Activated naive CD8-positive, alpha-beta T cell treated with anti-CD3 and anti-CD28 coated beads, Interleukin-2, amount 50 U/mL, for 24 hours (primary cell): ENCODE measurements at regions not wholly inside any gene's neighbourhood (a gene's known extent, or its start where the extent isn't known, plus 50 kb on each side); places are given as distances from the start of the nearest gene placed in this dataset.
"Not testable (repeated sequence)": the region's sequence is repeated elsewhere in the genome, so short reads cannot be mapped to it uniquely, and the experiment has no call there.

Experiments used
- ATAC-seq: fragments of 150-1000 bp; cut with Tn5 transposase; one replicate; pipeline ENCODE4 v1.10.0; 2021
- DNase-seq: peaks from one replicate; pipeline ENCODE4 v3.0.0; 2021
- H3K27ac Mint-ChIP-seq: one replicate; pipeline ENCODE4 v1.8.0; 2021; ENCODE audit warnings: mild to moderate bottlenecking, mixed read lengths
- H3K27me3 Mint-ChIP-seq: one replicate; pipeline ENCODE4 v1.8.0; 2021; ENCODE audit warnings: mixed read lengths
- H3K36me3 Mint-ChIP-seq: one replicate; pipeline ENCODE4 v1.8.0; 2021; ENCODE audit warnings: low read depth, mixed read lengths
- H3K4me1 Mint-ChIP-seq: one replicate; pipeline ENCODE4 v1.8.0; 2021; ENCODE audit warnings: mixed read lengths
- H3K4me3 Mint-ChIP-seq: one replicate; pipeline ENCODE4 v1.8.0; 2021; ENCODE audit warnings: mild to moderate bottlenecking, moderate library complexity, mixed read lengths
- H3K9me3 Mint-ChIP-seq: one replicate; pipeline ENCODE4 v1.8.0; 2021; ENCODE audit warnings: mixed read lengths

DNA sequence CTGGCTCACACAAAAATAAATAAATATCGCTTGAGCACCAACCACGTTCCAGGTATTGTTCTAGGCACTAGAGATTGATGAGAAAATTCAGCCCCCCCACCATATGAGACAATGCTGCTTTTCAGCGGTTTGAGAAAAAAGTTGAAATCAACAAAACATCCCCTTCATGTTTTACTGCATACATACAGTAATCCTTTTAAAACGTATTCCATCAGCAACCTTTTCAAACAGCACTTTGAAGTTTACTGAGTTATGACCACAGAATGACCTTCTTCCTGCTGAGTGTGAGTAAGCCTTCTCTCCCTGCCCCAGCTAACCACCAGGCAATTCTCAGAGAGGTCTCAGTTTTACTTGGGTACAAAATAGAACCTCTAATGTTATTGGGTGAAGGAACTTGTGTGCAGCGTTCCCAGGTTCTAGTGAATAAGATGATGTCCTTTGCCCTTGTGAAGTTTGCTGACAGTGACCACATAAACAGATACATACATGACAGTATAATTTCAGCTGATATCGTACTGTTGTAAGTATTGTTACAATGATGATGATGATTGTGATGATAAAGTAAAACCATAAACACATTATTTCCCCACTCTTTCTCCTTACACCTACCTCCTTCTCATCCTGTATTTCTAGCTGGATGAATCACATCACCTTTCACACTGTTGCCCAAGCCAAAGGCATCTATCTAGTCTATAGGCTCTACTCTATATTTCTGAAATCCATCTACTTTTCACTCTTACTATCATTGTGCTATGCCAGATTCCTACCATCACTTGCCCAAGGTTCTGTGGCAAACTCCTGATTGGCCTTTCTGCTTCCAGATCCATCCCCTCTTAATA is 124.4 kb upstream of the KRR1 start:
- Mint-ChIP-seq H3K36me3 (no peaks in the 10 kb centered on the region), H3K27ac (peak overlapping the region; percentile 42), H3K9me3 (no peaks in the 10 kb centered on the region), H3K4me3 (peak overlapping the region; percentile 6), H3K27me3 (peaks cover 5% of the 10 kb centered on the region), H3K4me1 (peaks cover 37% of the 10 kb centered on the region)
- DNase-seq (no peak), ATAC-seq (peak; percentile 96)

DNA sequence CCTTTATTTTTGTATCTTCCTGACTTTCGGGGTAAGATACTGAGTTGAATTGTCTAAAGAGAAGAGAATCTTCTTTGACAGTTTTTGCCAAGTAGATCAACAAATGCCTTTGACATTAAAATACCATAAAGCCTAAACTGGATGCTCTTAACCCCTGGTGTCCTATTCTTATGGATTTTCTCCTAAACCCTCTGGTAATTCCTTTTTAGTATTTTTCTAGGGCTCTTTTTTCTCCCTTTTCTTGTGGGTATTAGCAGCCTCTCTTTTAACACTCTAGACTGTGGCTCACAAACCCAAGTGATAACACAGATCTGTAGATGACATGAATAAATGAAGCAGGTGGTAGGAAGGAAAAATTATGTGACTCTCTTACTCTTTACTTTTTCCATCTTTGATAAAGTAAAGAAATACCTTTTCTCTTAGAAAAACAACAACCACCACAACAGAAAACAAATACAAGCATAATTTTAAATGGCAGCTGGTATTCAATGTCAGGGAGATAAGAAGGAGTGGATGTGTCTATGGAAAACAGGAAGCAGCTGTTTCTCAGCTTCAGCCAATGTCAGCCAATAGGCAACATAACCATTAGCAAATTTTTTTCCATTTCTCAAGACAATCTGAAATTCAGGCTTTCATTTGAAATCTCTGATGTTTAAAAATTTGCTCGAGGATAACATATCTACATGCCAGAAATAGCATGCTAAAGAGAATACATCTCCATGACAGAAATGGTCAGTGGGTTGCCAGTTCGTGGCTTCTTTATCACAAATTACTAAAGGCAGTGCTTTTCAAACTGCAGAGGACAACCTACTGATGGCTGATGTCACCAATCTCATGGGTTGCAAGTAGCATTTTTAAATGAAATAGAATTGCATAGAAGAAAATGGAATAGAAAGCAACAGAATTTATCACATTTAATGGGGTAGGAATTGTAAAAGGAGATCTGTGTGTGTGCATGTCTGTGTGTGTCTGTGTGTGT is 123.1 kb upstream of the KRR1 start:
- H3K4me1 Mint-ChIP-seq: peaks cover 30% of the 10 kb centered on the region
- ATAC-seq: no peak
- no peak overlapping the region for H3K4me3 Mint-ChIP-seq
- no peaks in the 10 kb centered on the region for H3K36me3 Mint-ChIP-seq
- no peaks in the 10 kb centered on the region for H3K9me3 Mint-ChIP-seq
- DNase-seq: no peak
- H3K27me3 Mint-ChIP-seq: peaks cover 5% of the 10 kb centered on the region
- H3K27ac Mint-ChIP-seq: peak overlapping the region; percentile 42

DNA sequence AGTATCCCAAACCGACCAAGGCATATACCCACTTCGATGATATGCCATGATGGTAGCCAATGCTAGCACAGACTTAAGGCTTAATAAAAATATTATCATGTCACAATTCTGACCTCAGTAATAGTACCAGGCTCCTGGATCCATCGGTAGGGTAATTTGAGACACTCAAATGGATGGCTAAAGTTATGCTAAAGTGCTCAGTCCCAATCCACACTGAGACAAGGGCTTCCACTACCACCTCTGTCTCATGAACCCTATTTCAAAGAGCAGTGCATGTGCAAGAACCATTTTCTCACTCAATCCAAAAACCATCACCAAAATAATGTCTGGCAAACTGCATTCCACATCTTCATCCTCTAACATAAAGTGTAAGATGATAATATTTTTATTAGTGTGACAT is 122.4 kb upstream of the KRR1 start:
- Mint-ChIP-seq H3K27me3 (peaks cover 5% of the 10 kb centered on the region), H3K36me3 (no peaks in the 10 kb centered on the region), H3K9me3 (no peaks in the 10 kb centered on the region), H3K4me1 (peaks cover 30% of the 10 kb centered on the region), H3K27ac (no peak overlapping the region), H3K4me3 (no peak overlapping the region)
- ATAC-seq (no peak), DNase-seq (no peak)

DNA sequence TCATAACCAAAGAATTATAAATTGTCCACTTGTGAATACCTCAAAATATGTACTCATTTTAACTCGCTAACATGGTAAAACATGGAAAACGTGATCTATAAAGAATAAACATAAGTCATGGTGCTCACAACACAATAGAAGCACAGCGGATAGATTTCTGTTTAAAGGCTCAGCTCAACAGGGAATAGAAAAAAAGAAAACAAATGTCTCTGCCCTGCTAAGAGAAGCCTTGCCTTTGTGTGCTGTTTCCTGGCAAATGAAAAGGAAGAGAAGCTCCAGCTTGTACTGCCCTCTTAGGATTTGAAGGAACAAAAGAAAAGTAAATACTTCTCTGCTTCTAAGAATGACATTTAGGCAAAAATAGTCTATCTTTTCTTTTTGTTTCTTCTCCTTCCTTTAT is 121.0 kb upstream of the KRR1 start:
- Mint-ChIP-seq H3K9me3 (no peaks in the 10 kb centered on the region), H3K4me1 (peaks cover 30% of the 10 kb centered on the region), H3K27me3 (peaks cover 7% of the 10 kb centered on the region), H3K36me3 (no peaks in the 10 kb centered on the region), H3K27ac (no peak overlapping the region), H3K4me3 (no peak overlapping the region)
- ATAC-seq (no peak), DNase-seq (no peak)

DNA sequence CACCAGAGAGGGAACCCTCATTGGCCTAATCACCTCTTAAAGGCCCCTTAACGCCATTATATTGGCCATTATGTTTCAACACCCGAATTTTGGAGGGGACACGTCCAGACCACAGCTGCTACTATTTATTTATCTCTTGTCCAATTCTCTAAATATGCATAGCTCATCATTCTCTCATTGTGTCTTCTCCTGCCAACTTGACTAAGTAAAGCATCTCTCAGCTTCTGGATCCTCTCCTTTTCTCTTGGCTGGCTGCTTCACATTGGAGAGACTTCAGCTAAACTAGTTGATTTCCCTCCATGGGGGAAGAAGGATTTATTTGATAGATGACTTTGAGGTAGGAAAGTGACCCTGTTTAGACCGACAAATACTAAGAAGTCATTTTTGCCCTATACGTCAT is 120.4 kb upstream of the KRR1 start:
- DNase-seq (no peak), ATAC-seq (no peak)
- H3K9me3 Mint-ChIP-seq: no peaks in the 10 kb centered on the region
- no peaks in the 10 kb centered on the region for H3K36me3 Mint-ChIP-seq
- no peak overlapping the region for H3K27ac Mint-ChIP-seq
- H3K4me3 Mint-ChIP-seq: no peak overlapping the region
- peaks cover 28% of the 10 kb centered on the region for H3K4me1 Mint-ChIP-seq
- peaks cover 7% of the 10 kb centered on the region for H3K27me3 Mint-ChIP-seq

- no peaks in the 10 kb centered on the region for H3K36me3 Mint-ChIP-seq
- no peak overlapping the region for H3K27ac Mint-ChIP-seq
Measured at GRCh38 chr12:75630091-75630490, 118.7 kb upstream of the KRR1 start.

GRCh38 chr12:75628916-75629315 is 117.5 kb upstream of the KRR1 start:
- DNase-seq: no peak
- no peaks in the 10 kb centered on the region for H3K4me1 Mint-ChIP-seq
- no peaks in the 10 kb centered on the region for H3K9me3 Mint-ChIP-seq
- no peak overlapping the region for H3K27ac Mint-ChIP-seq
- H3K36me3 Mint-ChIP-seq: no peaks in the 10 kb centered on the region
- H3K27me3 Mint-ChIP-seq: peaks cover 5% of the 10 kb centered on the region
- no peak for ATAC-seq
- H3K4me3 Mint-ChIP-seq: no peak overlapping the region

More at GRCh38 chr12:75630091-75630490, 118.7 kb upstream of the KRR1 start:
- no peaks in the 10 kb centered on the region for H3K9me3 Mint-ChIP-seq
- H3K4me3 Mint-ChIP-seq: no peak overlapping the region
- H3K27me3 Mint-ChIP-seq: peaks cover 10% of the 10 kb centered on the region
- DNase-seq (no peak), ATAC-seq (no peak)
- peaks cover 11% of the 10 kb centered on the region for H3K4me1 Mint-ChIP-seq

DNA sequence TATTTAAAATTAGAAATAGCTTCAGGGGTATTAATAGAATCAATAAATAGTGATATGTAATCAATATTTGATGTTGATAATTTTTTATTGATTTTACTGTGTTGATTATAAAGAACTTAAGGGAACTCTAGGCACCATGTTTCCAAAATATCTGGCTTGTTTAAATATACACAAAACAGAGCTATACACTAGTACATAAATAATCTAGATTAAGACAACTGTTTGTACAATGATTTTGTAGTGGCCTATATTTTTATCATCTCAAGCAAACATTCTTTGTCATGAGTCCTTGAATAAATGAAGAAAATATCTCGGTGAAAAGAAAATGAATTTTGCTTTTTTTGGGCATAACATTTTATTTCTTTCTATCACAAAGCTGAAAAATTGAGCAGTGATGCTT is 117.1 kb upstream of the KRR1 start:
- Mint-ChIP-seq H3K4me1 (no peaks in the 10 kb centered on the region), H3K36me3 (no peaks in the 10 kb centered on the region), H3K27me3 (peaks cover 5% of the 10 kb centered on the region), H3K4me3 (no peak overlapping the region), H3K9me3 (no peaks in the 10 kb centered on the region), H3K27ac (no peak overlapping the region)
- ATAC-seq: no peak
- no peak for DNase-seq

DNA sequence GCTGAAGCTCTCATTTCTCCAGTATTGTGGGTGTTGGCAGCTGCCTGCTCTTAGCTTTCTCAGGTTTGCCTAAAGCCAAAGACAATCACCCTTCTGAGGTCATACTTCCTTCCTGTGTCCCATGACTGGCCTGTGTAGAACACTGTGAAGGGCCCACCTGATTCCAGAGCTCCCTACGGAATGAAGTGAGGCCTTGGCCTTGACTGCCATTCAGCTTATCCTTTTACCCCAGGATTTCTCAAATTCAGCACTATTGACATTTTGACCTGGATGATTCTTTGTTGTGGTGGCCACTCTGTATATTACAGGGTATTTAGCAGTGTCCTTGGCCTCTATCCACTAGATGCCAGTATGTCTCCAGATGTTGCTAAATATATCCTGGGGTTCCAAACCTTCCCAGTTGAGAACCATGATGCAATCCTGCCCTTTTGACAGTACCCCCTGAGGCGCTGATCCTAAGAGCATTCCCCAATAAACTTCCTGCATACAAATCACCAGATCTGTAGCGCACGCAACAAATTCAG is 112.3 kb upstream of the KRR1 start:
- Mint-ChIP-seq H3K27ac (no peak overlapping the region), H3K9me3 (peaks cover 3% of the 10 kb centered on the region), H3K36me3 (no peaks in the 10 kb centered on the region), H3K4me3 (no peak overlapping the region), H3K27me3 (peaks cover 9% of the 10 kb centered on the region), H3K4me1 (no peaks in the 10 kb centered on the region)
- ATAC-seq: no peak
- no peak for DNase-seq

DNA sequence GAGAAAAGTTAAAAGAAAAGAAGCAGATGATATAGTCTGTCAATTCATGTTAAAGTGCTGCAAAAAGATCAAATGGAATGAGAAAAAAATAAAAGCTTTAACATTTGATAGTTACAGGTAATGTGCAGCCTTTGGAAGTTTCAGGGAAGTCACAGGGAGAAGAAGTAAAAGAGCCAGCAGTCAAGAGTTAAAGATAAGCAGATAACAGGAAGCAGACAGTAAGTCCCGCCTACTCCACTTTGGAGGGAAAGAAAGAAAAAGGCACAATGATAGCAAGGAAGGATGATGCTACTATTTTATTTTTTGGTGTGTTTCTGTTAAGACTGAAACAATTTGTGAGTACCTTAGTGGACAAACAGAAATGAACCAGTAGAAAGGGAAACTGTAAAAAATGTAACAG is 111.1 kb upstream of the KRR1 start:
- no peak for ATAC-seq
- H3K4me1 Mint-ChIP-seq: no peaks in the 10 kb centered on the region
- peaks cover 3% of the 10 kb centered on the region for H3K9me3 Mint-ChIP-seq
- H3K36me3 Mint-ChIP-seq: no peaks in the 10 kb centered on the region
- H3K27me3 Mint-ChIP-seq: peaks cover 12% of the 10 kb centered on the region
- DNase-seq: no peak
- H3K27ac Mint-ChIP-seq: no peak overlapping the region
- no peak overlapping the region for H3K4me3 Mint-ChIP-seq

DNA sequence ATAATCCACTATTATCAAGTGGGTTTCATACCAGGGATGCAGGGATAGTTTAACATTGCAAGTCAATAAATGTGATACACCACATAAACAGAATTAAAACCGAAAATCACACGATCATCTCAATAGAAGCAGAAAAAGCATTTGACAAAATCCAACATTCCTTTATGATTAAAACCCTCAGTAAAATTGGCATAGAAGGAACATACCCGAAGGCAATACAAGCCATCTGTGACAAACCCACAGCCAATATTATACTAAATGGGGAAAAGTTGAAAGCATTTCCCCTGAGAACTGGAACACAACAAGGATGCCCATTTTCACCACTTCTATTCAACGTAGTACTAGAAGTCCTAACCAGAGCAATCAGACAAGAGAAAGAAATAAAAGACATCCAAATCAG is 103.0 kb upstream of the KRR1 start:
- not testable (repeated sequence) for H3K4me3 Mint-ChIP-seq, H3K36me3 Mint-ChIP-seq, DNase-seq, ATAC-seq, H3K4me1 Mint-ChIP-seq, H3K27ac Mint-ChIP-seq
- Mint-ChIP-seq H3K9me3 (peaks cover 13% of the 10 kb centered on the region), H3K27me3 (peaks cover 31% of the 10 kb centered on the region)

DNA sequence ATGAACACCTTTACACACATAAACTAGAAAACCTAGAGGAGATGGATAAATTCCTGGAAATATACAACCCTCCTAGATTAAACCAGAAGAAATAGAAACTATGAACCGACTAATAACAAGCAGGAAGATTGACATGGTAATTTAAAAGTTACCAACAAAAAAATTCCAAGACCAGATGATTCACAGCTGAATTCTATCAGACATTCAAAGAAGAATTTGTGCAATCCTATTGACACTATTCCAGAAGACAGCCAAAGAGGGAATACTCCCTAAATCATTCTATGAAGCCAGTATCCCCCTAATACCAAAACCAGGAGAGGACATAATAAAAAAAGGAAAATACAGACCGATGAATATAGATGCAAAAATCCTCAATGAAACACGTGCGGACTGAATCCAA is 102.6 kb upstream of the KRR1 start:
- Mint-ChIP-seq H3K9me3 (peaks cover 10% of the 10 kb centered on the region), H3K27ac (no peak overlapping the region), H3K36me3 (no peaks in the 10 kb centered on the region), H3K4me3 (no peak overlapping the region), H3K4me1 (no peaks in the 10 kb centered on the region), H3K27me3 (peaks cover 31% of the 10 kb centered on the region)
- ATAC-seq (no peak), DNase-seq (no peak)

DNA sequence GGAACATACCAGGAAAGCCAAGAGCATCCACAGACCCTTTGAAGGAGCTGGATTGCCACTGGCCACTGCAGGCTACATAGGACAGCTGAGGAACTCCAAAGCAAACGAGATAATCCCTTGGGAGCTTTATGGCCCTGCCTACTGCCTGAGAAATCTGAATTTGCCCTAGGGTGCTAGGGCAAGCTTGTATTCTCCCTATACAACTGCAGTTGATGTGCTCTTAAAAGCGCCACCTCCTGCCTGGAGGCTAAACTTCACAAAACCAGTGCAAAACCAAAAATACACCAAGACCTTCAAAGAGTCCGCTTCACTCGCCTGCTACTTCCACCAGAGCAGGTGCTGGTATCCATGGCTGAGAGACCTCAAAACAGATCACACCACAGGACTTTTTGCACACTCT is 99.6 kb upstream of the KRR1 start:
- peaks cover 24% of the 10 kb centered on the region for H3K27me3 Mint-ChIP-seq
- no peak for ATAC-seq
- DNase-seq: no peak
- H3K4me1 Mint-ChIP-seq: no peaks in the 10 kb centered on the region
- H3K9me3 Mint-ChIP-seq: peaks cover 10% of the 10 kb centered on the region
- H3K4me3 Mint-ChIP-seq: no peak overlapping the region
- no peak overlapping the region for H3K27ac Mint-ChIP-seq
- H3K36me3 Mint-ChIP-seq: no peaks in the 10 kb centered on the region

DNA sequence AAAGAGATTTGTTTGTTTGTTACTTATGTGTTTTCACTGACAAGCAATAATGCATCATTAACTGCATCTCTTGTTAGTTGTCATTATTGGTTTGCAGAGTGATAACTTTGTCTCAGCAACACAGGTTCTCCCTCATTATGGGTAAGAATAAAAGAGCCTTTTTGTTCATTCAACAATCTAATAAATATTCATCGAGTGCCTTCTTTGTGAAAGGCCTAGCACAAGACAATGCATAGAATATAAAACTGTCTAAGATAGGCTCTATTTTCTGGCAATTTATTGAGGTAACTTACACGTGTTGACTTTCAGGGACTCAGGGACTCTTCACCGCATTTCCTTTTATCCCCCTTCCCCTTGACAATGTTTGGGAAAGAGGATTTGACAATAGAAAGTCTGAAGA is 95.5 kb upstream of the KRR1 start:
- DNase-seq (no peak), ATAC-seq (no peak)
- Mint-ChIP-seq H3K9me3 (no peaks in the 10 kb centered on the region), H3K27me3 (peaks cover 10% of the 10 kb centered on the region), H3K27ac (no peak overlapping the region), H3K4me3 (no peak overlapping the region), H3K36me3 (no peaks in the 10 kb centered on the region), H3K4me1 (no peaks in the 10 kb centered on the region)

DNA sequence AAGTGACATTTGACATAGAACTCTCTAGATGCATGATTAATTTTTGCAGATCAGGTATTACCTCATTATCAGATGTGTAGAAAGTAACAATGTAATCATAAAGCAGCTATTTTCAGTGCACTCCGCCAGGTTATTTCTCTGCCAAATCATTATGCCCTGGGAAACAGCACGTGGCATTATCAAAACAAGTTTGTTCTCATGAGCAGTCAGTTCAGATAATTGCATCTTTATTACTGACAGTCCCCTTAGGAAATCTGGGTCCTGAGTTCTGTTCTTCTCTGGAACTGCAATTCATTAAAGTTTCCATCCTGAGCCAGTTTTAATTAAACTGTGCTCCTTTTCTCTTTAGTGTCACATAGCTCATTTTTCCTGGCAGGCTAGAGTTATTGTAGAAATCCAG is 94.7 kb upstream of the KRR1 start:
- Mint-ChIP-seq H3K4me1 (no peaks in the 10 kb centered on the region), H3K27me3 (peaks cover 9% of the 10 kb centered on the region), H3K36me3 (no peaks in the 10 kb centered on the region), H3K4me3 (no peak overlapping the region), H3K27ac (no peak overlapping the region), H3K9me3 (no peaks in the 10 kb centered on the region)
- DNase-seq (no peak), ATAC-seq (no peak)
